Ishikawa (cell line): ENCODE measurements at regions not wholly inside any gene's neighbourhood (a gene's known extent, or its start where the extent isn't known, plus 50 kb on each side); places are given as distances from the start of the nearest gene placed in this dataset.

ENCODE experiments used
- CEBPB ChIP-seq: IDR thresholded peaks from 2 replicates; pipeline ENCODE4 v1.6.1; 2012
- CREB1 ChIP-seq: IDR thresholded peaks from 2 replicates; pipeline ENCODE4 v1.6.1; 2012; ENCODE audit warnings: low read depth
- EGR1 ChIP-seq: IDR thresholded peaks from 2 replicates; pipeline ENCODE4 v1.6.1; 2012
- EP300 ChIP-seq: IDR thresholded peaks from 2 replicates; pipeline ENCODE4 v1.6.1; 2012; ENCODE audit warnings: borderline replicate concordance
- FOXM1 ChIP-seq: IDR thresholded peaks from 2 replicates; pipeline ENCODE4 v1.6.1; 2012; ENCODE audit warnings: low read depth, borderline replicate concordance
- MAX ChIP-seq: IDR thresholded peaks from 2 replicates; pipeline ENCODE4 v1.6.1; 2012
- NFIC ChIP-seq: IDR thresholded peaks from 2 replicates; pipeline ENCODE4 v1.6.1; 2012
- RAD21 ChIP-seq: IDR thresholded peaks from 2 replicates; pipeline ENCODE4 v1.6.1; 2012; ENCODE audit warnings: low read depth
- REST ChIP-seq: IDR thresholded peaks from 2 replicates; pipeline ENCODE4 v1.6.1; 2012; ENCODE audit warnings: low read depth, mild to moderate bottlenecking
- TAF1 ChIP-seq: IDR thresholded peaks from 2 replicates; pipeline ENCODE4 v1.6.1; 2012; ENCODE audit warnings: low read depth, mild to moderate bottlenecking
- TCF12 ChIP-seq: IDR thresholded peaks from 2 replicates; pipeline ENCODE4 v1.6.1; 2012; ENCODE audit warnings: low read depth
- TEAD4 ChIP-seq: IDR thresholded peaks from 2 replicates; pipeline ENCODE4 v1.6.1; 2012
- USF1 ChIP-seq: IDR thresholded peaks from 2 replicates; pipeline ENCODE4 v1.6.1; 2012
- YY1 ChIP-seq: IDR thresholded peaks from 2 replicates; pipeline ENCODE4 v1.6.1; 2012; ENCODE audit warnings: low read depth
- ZBTB7A ChIP-seq: IDR thresholded peaks from 2 replicates; pipeline ENCODE4 v1.6.1; 2012; ENCODE audit warnings: low read depth

GRCh38 chr17:13240851-13241250, 223.0 kb upstream of the ELAC2 start:
- TF ChIP-seq ZBTB7A (no peak), TEAD4 (no peak), USF1 (no peak), YY1 (no peak), CEBPB (no peak), CREB1 (no peak), REST (no peak), FOXM1 (no peak), EGR1 (no peak), EP300 (no peak), NFIC (no peak), MAX (no peak), TAF1 (no peak), RAD21 (no peak), TCF12 (no peak)

GRCh38 chr17:13230350-13231264, 212.8 kb upstream of the ELAC2 start:
- TF ChIP-seq REST (no peak), EGR1 (no peak), RAD21 (no peak), TAF1 (no peak), TCF12 (no peak), NFIC (no peak), CREB1 (no peak), TEAD4 (no peak), MAX (no peak), ZBTB7A (no peak)

- TF ChIP-seq MAX (no peak), ZBTB7A (no peak), RAD21 (no peak), YY1 (no peak), EP300 (no peak), FOXM1 (no peak), CREB1 (no peak), USF1 (no peak), REST (no peak), TCF12 (no peak), CEBPB (no peak), TAF1 (no peak), NFIC (no peak), TEAD4 (no peak), EGR1 (no peak)
These were observed 210.4 kb upstream of the ELAC2 start for GRCh38 chr17:13228225-13228624.

GRCh38 chr17:13222975-13223374, 205.1 kb upstream of the ELAC2 start:
- no peak for TF ChIP-seq ZBTB7A
- TF ChIP-seq FOXM1 = no peak
- TF ChIP-seq YY1 = no peak
- TF ChIP-seq TAF1 = no peak
- no peak for TF ChIP-seq RAD21
- no peak for TF ChIP-seq NFIC
